GM18909 (cell line): ENCODE measurements at regions not wholly inside any gene's neighbourhood (a gene's known extent, or its start where the extent isn't known, plus 50 kb on each side); places are given as distances from the start of the nearest gene placed in this dataset.
"Not testable (repeated sequence)": the region's sequence is repeated elsewhere in the genome, so short reads cannot be mapped to it uniquely, and the experiment has no call there.

Source experiments
- ATAC-seq: cut with Tn5 transposase; IDR thresholded peaks from one replicate; pipeline ENCODE4 v1.9.1; 2021; ENCODE audit warnings: mild to moderate bottlenecking; ENCODE audit not compliant: unreplicated experiment, poor library complexity

DNA sequence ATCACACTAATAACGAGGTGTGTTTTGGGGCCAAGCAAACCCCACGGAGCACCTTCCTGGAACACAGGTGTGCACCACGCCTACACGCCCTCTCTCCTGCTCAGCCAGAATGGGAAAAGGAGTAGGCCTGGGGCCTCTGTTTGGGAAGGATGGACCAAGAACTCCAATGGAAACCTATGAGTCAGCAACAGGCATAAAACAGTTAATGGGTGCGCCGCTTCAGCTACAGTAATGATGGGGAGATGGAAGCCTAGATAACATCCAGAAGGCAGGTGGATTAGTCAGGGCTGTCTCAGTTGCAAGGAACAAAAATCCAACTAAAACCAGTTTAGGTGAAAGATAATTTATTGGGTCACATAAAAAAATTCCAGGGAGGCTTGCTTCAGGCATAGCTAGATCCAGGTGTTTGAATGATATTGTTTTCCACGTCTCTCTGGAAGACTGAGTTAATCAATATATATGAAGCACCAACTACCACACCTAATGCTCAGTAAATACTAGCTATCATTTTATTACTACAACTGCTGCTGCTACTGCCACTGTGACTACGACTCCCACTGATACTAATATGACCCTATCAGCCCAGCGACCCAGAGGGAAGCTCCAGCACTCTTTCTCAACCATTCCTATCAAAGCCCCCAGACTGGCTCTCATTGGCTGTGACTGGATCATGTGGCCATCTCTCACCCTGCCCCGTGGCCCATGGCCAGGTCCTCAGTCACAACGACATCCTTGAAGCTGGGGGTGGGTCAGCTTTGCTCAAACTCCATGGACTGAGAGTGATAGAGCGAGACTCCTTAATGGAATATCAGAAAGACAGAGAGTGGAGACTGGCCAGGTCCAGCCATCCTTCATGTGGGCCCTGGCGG lies 155.2 kb upstream of the PTPN1 start:
- ATAC-seq: no peak

DNA sequence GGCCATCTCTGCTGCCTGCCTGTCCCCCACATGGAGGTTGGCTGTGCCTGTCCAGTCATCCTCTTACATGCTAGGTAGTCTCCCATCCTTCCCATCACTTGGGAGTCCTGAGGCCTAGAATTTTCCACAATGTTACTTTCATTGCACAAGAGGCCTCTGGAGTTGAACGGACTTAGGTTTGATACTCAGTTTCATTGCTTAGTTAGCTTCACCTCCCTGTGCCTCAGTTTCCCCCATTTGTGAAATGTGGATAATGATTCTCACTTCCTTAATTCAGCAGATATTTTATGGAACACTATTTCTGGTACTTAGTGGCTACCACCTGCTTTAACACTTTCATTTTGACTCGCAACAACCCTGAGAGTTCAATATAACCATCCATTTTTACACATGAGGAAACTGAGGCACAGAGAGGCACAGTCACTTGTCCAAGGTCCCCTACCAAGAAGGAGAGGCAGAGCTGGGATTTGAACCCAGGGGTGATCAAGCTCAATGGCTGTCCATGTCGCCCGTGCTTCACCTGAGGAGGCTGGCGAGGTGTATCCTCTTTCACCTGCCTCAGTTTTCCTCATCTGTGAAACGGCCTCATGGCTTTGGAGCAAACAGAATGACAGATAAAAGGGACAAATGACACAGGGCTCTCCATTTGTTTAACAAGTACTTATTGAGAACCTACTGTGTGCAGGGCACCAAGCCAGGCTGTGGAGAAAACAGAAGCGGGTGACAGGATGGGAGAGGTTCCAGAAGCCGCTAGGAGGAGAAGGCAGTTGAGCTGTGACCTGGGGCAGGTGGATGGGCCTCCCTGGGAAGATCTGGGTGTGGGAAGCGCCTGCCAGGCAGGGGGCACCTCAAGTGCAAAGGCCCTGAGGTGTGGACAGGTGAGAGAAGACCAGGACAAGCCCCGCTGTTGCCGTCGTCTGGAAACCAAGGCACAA lies 154.3 kb upstream of the PTPN1 start:
- no peak for ATAC-seq

DNA sequence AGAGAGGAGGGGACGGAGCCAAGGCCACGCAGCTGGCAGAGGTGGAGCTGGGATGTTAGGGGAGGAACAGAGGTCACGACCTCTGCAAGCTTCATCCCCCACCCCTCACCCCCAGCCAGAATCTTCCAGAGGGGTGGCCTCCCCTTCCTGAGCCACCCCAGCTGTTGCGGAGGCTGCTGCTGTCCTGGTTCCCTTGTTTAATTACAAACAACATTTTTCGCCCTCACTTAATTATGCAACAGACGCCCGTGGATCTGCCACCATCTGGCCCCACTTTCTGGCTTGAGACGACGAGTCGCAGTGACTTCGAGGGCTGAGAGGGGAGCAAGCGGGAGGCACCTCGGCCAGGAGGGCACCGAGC lies 153.7 kb upstream of the PTPN1 start:
- ATAC-seq: no peak

DNA sequence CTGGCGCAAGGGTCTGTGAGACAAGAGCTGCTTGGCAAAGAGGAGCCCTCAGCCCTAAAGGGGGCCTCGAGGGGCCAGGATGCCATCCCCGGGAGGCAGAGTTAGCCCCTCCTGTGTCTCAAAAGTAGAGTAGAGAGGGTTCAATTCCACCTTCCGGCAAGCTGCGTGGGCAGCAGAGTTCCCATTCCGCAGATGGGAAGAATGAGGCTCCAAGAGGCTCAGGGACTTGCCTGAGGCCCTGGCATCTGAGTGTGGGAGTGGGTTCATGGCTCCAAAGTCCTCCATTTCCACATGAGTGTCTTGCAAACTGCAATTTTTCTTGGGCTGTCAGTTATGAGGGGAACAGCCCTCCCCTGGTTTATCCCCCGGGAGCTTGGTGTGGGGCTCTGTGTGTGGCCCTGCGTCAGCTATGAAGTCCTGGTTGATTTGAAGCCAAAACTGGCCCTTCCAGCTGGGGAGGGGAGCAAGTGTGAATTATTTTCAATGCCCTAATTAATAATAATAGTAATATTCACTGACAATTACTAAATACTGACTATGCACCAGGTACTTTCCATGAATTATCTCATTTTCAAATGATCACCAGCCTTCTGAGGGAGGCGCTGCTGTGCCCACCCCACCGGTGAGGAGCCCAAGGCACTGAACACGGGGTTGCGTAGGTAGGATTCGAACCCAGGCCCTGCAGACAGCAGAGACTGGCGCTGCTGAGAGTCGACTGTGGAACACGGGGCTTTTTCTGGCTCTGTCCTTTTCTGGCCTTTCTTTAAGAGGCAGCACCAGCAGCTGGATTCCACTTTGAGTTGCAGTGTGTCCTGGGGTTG lies 153.0 kb upstream of the PTPN1 start:
- no peak for ATAC-seq

DNA sequence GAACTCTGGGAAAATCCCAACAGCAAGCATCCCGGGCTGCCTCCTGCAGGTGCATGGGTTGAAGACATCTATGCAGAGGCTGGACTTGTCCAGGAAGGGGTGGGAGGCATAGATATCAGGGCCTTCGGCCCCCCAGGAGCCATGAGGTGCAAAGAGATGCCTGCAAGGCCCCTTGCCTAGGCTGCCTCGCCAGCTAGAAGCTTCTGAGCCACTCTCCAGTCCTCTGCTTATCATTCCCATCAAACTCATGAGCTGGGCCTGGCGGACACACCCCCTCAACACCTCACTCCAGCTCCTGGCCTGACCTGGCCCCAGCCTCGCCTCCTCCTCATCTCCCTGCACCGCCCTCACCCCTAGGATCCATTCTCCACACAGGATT lies 152.4 kb upstream of the PTPN1 start:
- ATAC-seq: no peak

DNA sequence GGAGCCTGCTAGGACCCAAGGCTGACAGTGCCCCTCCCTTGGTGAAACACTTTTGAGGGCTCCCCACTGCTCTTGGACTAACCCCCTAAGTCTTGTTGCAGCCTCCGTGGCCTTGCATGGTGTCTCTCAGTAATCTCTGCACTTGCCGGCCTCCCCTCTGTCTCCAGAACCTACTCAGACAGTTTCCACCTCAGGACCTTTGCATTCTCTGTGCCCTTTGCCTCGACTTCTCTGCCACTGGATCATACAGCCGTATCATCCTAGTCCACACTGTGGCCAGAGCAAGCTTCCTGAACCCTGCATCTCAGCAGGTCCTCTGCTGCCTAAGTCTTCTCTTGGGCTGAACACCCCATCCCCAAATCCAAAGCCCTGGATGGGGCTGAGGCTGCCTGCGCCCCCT lies 152.0 kb upstream of the PTPN1 start:
- ATAC-seq: no peak

DNA sequence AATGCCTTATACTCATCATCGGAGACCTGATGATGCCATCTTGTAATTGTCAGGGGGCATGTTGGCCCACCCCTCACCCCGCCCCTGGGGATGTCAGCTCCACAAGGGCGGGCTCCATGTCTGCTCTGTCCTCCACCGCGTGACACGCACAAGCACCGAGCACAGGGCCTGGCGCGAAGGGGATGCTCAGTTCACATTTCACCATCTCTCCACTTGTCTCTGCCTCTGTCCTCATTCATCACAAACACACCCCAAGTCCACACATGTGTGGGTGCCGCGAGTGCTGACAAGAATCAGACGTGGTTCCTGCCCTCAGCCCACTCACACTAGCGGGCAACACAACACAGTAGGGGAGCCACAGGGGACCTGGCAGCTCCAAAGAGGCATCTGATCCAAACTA lies 151.2 kb upstream of the PTPN1 start:
- ATAC-seq: no peak

DNA sequence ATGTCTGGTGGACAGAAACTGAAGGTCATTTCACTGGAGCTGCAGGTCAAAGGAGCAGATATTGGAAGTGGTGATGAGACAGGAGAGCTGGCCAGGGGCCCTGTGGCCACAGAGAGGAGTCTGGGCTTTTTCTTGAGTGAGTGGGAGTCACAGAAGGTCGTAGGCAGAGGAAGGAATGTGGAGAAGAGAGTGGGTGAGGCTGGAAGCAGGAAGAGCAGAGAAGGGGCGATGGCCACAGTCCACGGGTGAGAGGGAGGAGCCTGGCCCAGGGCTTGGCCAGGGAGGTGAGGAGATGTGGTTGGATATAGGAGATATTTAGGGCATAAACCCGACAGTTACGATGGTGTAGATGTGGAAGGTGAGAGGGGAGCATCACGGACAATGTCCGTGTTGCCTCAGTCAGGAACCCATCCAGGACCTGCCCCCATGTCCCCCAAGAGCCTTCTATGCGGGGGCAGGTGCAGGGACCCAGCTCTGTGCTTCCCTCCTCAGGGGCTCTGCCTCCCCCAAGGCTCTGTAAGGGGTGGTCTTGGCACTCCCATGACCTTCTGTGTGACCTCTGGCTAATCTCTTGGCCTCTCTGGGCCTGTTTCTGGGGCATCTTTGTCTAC lies 150.5 kb upstream of the PTPN1 start:
- ATAC-seq: no peak

DNA sequence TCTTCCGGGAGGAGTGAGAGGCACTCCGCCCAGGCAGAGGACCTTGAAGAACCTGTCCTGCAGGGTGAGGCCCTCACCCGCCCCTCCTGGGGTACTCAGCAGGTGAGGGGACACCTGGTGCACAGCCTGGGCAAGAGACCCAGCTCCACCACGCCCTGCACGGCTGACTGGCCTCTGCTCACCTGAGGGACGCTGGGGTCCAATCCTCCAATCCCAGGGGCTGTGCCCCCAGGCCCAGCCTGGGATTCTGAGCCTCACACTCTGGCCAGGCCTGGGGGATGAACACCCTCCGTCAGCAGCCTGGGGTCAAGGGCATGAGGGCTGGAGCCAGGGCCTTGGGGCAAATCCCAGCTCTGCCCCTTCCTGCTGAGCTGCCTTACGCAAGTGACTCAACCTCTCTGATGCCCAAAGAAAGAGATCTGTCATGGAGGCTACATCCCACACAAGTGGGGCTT lies 149.9 kb upstream of the PTPN1 start:
- ATAC-seq: no peak

DNA sequence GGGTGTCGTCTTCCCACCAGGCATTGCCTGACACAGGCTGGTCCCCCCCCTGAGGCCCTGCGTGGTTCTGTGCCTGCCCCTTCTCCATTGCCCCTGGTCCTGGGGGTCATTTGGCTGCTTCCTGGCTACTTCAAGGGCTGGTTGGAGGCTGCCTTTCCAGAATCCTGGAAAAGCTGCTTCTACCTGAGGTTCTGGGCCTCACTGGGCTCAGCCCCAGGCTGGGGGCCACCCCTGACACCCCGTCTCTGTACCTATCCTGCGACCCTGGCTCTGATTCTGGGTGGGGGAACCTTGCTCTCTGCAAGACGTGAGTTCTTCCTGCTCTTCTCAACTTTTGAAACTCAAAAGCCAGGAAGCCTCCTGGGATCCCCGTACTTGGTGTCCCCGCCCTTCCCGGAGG lies 149.3 kb upstream of the PTPN1 start:
- ATAC-seq: no peak

DNA sequence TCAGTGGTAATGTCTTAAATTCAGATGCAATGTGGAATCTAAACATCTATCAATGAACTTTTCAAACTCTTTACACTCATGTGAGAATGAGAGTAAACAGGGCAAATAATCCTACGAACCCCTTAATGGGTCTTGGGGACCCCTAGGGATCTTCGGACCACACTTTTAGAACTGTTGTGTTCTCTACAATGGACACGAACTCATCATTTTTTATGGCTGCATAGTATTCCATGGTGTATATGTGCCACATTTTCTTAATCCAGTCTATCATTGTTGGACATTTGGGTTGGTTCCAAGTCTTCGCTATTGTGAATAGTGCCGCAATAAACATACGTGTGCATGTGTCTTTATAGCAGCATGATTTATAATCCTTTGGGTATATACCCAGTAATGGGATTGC lies 148.0 kb upstream of the PTPN1 start:
- ATAC-seq: not testable (repeated sequence)

DNA sequence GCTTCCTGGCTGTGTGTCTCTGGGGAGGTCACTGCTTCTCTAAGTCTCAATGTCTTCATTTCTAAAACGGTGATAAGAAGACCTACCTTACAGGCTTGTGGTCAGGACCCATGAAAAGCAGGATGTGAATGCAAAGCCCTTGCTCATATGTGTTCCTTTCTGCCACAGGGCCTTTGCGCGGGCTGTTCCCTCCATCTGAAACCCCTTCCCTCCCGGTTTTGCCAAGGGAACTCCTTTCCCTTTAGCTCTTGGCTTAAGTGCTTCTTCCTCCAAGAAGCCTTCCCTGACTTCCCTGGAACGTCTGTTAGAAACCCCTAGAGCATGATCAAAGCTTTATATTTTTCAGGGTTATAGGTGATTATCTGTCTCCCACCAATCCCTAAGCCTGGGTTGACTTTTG lies 147.2 kb upstream of the PTPN1 start:
- ATAC-seq: no peak

DNA sequence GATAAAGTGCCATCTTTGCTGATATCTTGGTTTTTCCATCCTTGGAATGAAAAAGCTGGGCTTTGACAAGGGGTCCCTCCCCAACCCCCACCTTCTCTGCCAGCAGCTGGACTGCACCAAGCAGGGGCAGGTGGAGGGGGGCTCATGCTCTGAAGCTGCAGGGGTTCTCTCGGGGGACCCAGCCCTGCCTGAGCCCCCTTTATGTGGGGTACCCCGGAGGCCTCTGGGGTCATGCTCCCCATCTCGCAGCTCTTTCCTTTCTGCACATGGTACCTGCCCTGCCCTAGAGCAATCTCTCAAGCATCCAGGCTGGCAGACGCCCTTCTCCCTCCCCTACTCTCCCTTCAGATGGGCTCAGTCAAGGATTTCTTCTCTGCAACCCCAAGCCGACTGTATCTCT lies 146.7 kb upstream of the PTPN1 start:
- no peak for ATAC-seq

DNA sequence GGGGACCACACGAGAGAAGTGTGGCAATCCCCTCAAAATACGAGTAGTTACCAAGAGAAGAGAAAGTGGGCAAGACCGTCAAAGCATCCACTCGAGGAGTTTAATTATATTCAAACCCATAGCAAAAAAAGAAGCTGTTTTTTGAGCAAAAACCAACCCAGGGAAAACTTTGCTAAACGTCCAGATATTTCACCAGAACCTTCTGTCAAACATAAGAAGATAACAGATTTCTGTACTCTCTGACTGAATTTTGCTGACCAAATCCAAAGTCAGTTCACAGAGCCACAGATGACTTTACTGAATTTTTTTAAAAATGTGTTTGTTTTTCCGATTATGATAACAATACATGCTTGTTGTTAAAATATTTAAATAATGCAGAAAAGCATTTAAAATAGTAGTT lies 145.6 kb upstream of the PTPN1 start:
- no peak for ATAC-seq

DNA sequence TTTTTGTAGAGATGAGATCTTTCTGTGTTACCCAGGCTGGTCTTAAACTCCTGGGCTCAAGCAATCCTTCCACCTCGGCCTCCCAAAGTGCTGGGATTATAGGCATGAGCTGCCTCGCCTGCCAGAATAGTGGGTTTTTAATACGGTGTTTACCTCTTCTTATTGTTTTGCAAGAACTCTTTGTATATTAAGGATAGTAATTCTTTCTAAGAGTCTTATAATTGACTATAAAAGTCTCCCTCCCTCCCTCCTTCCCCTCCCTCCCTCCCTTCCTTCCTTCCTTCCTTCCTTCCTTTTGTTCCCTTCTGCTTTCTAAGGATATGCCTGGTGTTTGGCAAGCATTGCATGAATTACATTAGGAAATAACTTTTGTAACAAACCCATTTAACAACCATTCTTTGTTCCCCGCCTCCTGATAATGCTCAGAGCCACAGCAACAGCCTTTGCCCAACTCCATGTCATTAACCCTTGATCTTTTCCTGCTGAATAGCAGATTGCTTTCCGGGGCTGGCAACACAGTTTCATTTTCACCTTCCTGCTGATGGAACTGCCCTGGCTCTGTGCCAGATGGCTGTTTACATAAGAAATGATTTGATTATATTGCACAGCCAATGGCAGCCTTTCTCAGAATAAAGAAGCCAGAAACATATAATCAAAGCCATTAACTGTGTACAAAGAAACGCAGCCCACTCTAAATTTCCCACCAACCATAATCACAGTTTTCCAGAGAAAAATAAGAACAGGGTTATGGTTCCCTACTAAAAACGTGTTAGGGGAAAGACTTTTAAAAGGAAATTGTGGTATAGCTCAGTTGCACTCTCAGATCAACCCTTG lies 143.7 kb upstream of the PTPN1 start:
- no peak for ATAC-seq

DNA sequence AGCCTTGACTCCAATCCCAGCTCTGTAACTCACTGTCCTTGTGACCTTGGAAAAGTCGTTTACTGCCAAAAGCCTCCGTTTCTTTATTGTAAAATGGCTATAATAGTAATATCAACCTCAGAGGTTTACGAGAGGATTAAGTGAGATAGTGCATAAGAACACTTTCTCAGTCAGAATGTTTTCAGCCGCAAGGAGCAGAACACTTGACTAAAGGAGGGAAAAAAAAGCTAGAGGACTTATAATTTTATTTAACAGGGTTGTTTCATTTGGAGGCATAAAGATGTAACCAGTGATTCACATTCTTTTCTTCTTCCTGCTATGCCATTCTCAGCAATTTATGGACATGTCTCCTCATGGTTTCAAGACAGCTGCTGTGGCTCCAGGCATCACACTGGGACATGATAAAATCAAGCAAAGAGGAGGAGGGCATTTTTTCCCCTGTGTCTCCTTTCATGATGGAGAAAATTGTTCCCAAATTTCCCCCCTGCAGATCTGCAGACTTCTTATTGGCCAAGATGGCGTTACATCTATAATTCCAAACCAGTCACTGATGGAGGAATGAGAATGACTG lies 143.0 kb upstream of the PTPN1 start:
- ATAC-seq: no peak

DNA sequence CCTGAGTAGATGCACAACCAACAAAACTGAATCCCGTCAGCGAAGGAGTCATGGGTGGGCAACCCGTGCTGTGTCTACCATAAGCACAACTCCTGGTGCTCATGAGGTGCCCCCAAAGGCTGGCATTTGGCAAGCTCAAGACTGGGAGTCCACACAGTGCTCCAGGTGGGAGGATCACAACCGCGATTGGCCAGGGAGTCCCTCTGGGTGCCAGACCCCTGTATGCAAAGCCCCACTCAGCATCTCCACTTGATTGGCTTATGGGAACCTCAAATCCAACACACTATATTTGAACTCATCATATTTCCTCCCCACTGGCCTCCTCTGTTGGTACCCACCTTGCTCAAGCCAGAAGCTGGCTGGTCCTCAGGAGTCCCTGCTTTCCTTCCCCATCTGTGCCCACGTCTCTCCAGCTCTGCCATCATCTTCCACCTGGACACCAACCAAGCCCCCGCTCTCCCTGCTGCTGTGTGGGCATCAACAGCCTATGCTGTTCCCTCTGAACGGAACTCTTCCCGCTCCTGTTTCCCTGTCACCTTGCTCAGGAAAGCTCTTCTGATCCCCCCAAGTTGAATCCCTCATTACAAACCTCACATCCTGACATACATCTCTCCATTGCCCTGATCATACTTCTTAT lies 142.3 kb upstream of the PTPN1 start:
- ATAC-seq: no peak

DNA sequence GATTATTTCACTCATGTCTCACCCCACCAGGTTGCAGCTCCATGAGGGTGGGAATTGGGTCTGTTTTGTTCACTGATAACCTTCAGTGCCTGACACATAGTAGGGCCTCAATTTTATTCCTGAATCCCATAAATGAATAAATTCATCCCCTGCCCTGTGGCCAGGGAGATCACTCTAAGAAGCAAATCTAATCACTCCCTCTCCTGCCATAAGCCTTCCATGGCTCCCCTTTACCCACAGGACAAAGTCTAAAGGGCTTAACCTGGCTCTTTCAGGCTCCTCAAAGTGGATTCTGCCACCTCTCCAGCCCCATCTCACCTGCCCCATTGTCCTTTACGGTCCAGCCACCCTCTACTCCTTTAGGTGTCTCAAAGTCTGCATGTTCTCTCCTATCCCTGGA lies 141.8 kb upstream of the PTPN1 start:
- ATAC-seq: no peak

DNA sequence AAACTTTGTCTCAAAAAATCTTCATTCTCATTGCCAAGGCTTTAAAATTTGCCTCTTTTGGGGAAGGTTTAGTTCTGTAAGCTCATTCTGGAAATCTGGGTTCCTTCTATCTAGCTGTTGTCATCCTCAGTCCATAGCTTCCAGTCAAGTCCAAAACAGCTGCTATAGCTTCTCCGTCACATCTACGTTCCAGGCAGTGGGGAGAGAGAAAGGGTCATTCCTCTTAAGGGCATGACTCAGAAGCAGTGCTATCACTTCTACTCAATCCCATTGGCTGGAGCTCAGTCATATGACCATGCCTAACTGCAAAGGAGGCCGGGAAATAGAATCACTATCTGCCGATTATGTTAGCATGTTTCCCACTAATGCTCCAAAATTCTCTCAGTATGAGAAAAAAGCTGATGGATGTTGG lies 141.4 kb upstream of the PTPN1 start:
- ATAC-seq: no peak
